ENCODE measurements at regions not wholly inside any gene's neighbourhood (a gene's known extent, or its start where the extent isn't known, plus 50 kb on each side); places are given as distances from the start of the nearest gene placed in this dataset.
"Not testable (repeated sequence)": the region's sequence is repeated elsewhere in the genome, so short reads cannot be mapped to it uniquely, and the experiment has no call there.

DNA sequence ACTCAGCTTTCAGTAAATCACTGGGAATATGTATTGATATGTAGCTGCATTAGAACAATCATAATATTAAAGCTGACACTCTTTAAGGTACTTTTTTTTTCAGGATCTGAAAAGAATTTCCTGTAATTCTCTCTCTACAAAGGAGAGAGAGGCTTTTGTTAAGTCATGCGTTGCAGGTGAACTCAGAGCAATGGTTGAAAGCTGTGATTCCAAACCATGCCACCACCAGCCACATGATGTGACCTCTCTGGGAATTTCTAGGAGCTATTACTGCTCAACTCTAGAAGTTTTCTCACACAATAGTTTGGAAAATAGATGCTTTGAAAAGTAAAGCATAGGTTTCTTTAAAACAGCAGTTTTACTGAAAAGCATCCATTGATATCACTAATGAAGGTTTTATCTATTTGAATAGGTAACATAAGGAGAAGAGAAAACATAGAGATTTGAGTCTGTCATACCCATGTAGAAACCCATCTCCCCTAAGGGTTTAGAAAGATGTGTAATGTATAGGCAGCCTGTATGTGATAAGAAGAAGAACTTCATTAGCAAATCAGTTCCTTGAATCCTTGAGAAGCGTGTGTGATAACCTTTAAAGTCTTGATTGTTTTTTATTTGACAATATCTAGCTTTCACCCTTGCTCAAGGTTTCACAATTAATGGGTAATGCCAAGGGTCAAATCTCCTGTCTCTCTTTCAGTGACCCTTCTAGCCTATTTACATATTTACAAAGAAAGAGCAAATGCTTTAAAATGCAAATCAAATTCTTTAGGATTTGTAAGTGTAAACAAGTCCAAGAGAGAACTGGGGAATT, 161.0 kb upstream of the ANKRD50 start:
- DNase-seq: no peak

- no peak for DNase-seq
These were observed 160.1 kb upstream of the ANKRD50 start for GRCh38 chr4:124872659-124873058.

- no peak for DNase-seq
These were observed 157.5 kb upstream of the ANKRD50 start for GRCh38 chr4:124869961-124870495.

DNA sequence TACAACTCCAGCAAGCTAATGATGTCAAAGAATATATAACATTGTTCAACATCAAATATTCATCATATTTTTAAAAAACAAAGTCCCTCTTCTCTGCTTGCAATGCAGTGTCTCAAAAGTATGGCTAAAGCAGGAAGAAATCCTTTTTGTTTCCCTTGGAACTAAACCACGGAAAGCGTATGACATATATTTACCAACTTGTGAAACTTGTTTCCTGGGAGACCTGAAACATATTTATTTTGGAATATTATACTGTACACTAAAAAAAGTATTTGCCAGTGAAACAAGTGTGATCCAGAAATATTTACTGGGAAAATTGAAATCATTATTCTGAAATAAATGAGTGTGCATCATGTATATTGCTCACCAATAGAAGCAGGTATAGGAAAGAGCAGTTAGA, 156.0 kb upstream of the ANKRD50 start:
- DNase-seq: no peak

DNA sequence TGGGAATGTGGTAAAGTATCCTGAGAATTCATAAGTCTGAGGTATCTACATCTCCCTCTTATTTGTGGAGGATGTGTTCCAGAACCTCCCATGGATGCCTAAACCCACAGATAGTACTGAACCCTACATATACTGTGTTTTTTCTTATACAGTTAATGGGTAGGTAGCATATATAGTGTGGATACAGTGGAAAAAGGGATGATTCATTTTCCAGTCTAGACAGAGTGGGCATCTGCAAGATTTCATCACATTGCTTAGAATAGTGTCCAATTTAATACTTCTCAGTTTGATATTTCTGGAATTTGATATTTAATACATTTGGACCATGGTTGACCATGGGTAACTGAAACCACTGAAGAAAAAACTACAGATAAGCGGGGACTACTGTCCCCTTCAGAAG, 155.0 kb upstream of the ANKRD50 start:
- no peak for DNase-seq

DNA sequence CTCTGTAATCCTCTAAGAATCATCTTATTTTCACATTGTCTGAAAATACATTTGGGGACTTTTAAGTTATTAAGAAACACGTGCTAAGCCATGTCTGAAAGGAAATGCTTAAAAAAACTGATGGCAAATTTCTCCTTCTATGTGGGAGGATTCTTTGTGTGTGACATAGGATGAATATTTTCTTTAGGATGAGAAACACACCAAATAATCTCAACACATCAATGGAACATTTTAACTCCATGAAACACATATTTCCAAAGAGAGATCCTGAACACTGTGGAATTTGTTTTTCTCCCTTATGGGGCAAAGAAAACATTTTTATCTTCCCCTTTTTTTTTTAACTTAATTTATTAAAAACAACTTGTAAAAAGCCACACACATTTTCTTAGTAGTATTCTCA, 153.8 kb upstream of the ANKRD50 start:
- DNase-seq: no peak

GRCh38 chr4:124863040-124863545, 150.6 kb upstream of the ANKRD50 start:
- no peak for DNase-seq

GRCh38 chr4:124862261-124862660, 149.7 kb upstream of the ANKRD50 start:
- no peak for DNase-seq

DNA sequence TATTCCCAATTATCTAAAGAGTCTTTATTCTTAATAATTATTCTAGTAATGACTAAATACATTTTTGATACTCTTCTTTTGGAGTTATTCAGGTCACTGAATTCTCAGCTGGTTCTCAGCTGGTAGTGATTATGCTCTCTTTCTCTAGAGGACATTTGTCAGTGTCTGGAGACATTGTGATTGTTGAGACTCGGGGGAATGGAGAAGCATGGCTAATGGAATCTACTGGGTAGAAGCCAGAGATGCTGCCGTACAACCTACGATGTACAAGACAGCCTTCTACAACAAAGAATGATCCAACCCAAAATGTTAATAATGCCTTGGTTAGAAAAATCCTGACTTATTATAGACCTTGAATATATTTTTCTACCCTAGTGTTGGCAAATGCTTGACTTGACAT, 149.2 kb upstream of the ANKRD50 start:
- no peak for DNase-seq

GRCh38 chr4:124854968-124855367, 142.4 kb upstream of the ANKRD50 start:
- no peak for DNase-seq

DNA sequence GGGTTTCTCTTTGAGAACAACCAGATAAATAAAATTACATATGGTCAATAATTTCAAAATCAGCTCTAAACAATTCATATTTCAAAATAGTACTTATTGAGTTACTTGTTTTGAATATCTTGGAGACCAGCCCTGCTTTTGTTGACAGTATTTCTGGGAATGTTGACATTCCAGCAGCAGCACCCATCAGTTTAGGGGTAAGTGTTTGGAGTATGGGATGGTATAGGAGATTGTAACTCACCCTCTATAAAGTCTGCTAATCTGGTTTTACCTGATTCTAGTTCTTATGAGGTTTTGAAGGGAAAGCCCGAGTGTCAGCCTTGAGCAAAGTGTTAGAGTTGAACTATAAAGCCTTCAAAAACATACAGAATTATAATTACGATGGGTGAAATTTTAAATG, 139.2 kb upstream of the ANKRD50 start:
- no peak for DNase-seq

DNA sequence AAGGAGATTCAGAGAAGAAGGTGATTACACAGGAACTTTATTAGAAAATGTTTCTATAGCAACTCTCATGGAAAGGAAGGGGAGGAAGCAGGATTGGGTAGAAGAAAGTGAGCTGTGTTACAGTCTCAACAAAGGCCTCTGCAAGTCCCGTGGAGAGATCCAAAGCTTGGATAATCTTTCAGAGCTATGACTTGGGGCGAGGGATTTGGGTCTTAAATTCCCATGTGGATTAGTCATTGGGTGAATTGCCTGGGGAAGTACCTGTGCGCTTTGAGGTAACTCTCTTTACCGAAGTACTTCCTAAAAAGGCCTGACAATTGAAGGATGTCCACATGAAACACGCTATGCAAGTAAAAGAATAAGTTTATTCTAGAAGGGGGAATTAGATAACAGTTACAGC, 133.8 kb upstream of the ANKRD50 start:
- DNase-seq: no peak

DNA sequence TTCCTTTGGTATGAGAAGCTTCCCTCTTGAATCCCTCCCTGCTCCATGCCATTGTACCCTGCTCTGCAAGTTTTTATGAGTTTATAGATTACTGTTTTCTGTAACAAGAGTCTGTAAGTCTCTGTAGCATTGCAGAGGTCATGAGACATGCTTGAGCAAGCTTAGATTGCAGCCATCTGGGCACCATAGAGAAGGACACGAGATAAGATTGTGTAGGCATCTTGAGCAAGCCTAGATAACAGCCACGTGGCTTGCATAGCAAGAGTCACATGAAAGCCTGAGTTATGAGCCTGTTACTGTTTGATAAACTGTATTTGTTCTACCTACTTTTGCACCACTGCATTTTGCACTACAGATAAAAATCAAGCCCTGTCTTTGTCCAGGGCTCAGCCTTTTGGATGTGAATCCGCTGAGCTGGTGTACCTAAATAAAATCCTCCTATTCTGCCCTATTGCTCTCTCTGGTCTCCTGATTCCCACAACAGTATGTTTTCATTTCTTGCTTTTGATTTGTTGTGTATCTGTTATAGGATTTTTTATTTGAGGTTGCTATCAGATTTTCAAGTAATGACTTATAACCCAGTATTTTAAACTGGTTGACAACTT, 127.4 kb upstream of the ANKRD50 start:
- no peak for DNase-seq

DNA sequence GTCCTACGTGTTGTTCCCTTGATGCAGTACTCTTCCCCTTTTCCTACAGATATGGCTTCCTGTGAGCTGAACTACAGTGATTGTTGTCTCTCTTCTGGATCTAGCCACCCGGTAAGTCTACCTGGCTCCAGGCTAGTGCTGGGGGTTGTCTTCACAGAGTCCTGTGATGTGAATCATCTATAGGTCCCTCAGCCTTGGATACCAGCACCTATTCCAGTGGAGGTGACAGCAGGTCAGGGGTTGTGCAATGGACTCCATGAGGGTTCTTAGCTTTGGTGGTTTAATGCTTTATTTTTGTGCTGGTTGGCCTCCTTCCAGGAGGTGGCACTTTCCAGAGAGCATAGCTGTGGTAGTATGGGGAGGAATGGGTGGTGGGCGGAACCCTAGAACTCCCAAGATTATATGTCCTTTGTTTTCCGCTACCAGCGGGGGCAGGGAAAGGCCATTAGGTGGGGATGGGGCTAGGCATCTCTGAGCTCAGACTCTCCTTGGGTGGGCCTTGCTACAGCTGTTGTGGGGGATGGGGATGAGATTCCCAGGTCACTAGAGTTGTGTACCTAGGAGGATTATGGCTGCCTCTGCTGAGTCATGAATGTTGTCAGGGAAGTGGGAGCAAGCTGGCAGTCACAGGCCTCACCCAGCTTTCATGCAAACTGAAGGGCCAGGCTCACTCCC, 121.4 kb upstream of the ANKRD50 start:
- no peak for DNase-seq

DNA sequence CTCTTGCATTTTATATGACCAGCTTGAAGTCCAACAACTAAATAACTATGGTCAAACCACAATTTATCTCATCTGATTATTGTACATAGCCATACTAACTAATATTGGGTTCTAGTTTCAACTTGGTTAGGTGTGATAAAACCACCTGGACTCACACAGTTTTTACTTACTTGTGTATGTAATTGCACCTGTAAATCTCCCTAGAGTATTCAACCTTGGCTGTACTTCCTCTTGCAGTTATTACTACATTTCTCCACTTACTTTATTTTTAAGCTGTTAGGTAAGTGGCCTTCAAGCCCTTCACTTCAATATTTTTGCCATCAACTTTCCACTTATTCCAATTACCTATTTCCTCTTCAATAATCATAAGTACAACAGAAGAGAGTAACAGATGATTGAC, 115.8 kb upstream of the ANKRD50 start:
- DNase-seq: no peak

GRCh38 chr4:124817531-124817930, 105.0 kb upstream of the ANKRD50 start:
- no peak for DNase-seq

- DNase-seq: not testable (repeated sequence)
These were observed 99.7 kb upstream of the ANKRD50 start for GRCh38 chr4:124812203-124812602.

GRCh38 chr4:124810827-124811226, 98.3 kb upstream of the ANKRD50 start:
- DNase-seq: no peak

GRCh38 chr4:124807421-124807820, 94.9 kb upstream of the ANKRD50 start:
- no peak for DNase-seq

DNA sequence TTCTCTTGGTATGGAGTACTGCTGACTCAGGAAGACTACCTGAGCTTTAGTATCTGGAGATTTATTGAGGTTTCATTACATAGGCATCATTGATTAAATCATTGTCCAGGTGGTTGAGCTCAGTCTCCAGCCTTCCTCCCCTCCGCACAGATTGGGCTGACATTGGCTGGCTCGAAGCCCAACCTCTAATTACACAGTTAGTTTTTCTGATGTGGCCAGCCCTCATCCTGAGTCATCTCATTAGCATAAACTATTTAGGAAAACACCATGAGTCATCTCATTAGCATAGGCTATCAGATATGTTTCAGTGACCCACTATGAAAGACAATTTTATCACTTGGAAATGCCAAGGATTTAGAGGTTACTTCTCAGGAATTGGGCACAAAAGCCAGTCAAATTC, 93.9 kb upstream of the ANKRD50 start:
- DNase-seq: no peak

GRCh38 chr4:124804584-124804983, 92.1 kb upstream of the ANKRD50 start:
- DNase-seq: no peak

DNA sequence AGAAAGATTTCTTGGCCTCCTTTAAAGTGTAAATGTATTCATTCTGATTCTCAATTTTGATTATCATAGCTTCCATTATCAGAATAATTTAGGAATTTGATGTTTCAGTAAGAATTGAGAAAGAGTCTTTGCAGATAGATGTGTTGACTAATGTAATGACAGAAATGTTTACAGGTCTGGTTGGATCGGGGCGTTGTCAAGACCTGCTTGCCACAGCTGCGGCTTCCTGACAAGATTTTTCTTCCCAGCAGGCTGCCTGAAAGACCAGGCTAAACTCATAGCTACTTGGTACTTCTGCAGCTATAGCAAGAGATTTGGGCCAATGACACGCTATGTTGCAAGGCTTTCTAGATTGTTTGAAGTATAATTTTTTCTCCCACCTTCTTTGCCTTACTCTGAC, 91.5 kb upstream of the ANKRD50 start:
- DNase-seq: no peak

DNA sequence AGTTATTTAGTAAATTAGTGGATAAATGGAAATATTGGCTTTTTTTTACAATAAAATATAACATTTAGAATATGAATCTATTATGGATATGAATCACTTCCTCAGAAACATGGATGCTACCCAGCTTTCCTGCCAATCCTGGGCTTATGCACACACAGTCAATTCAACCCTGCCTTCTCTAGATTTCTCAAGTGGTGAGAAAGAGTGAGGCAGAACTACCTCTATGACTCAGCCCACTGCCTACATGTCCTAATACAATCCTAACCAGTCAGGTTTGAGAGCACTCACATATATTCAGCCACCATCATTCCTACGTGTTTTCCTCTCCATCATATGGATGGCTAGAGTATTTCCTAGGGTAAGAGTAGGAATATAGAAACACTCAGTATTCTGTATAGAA, 91.1 kb upstream of the ANKRD50 start:
- no peak for DNase-seq

DNA sequence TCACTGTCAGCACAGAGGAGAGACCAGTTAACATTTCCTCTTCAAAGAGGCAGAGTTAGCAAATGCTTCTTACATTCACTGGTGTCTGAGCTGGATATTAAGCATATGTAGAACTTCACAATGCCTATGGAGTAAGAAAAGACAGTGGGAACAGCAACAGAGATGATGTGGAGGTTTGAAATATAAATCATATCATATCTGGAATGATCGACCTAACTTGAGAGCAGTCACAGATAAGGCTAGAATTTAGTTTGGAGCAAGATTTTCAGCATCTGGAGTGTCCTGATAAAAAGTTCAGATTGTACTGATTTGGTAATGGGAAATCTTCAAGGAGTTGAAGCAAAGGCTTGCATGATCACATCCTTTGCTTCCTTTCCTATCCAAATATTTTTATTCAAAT, 90.5 kb upstream of the ANKRD50 start:
- DNase-seq: no peak
